GM12878 (cell line): ENCODE measurements at regions not wholly inside any gene's neighbourhood (a gene's known extent, or its start where the extent isn't known, plus 50 kb on each side); places are given as distances from the start of the nearest gene placed in this dataset.

Source experiments
- ATAC-seq: fragments of 200-7000 bp; cut with Tn5 transposase; 3 replicates; pipeline ENCODE4 v1.9.1; 2020; ENCODE audit warnings: mild to moderate bottlenecking, moderate library complexity
- BruUV-seq: library from RNA; stranded (reverse); fragments of 400-500 nt; replicated peaks from 2 replicates; lab custom pipeline; 2021; lab: Mats Ljungman, UMichigan
- CTCF ChIA-PET: fragments of 300-600 bp; sonication (Branson Sonifier 250); formaldehyde crosslinking; extraction: SDS; loops from one replicate; lab custom pipeline; 2021; ENCODE audit warnings: inconsistent platforms; lab: Yijun Ruan, JAX
- POLR2A ChIA-PET: fragments of 350-600 bp; formaldehyde crosslinking; extraction: SDS; loops from one replicate; lab custom pipeline; 2021; ENCODE audit warnings: inconsistent platforms; lab: Charles Lee
- RAD21 ChIA-PET: fragments of 300-600 bp; sonication (Branson Sonifier 250); formaldehyde crosslinking; loops from one replicate; lab custom pipeline; 2023; ENCODE audit warnings: antibody characterized with exemption; ENCODE audit not compliant: unreplicated experiment; lab: Charles Lee
- SMC1A ChIA-PET: fragments of 300-600 bp; sonication (Branson Sonifier 250); formaldehyde crosslinking; loops from one replicate; lab custom pipeline; 2023; ENCODE audit not compliant: unreplicated experiment, uncharacterized antibody; lab: Charles Lee
- DNase-seq: peaks from one replicate; pipeline ENCODE4 v3.0.0-alpha.2; 2011; ENCODE audit warnings: low read depth, low spot score
- FAIRE-seq: peaks from 3 replicates; lab custom pipeline; 2011; peaks lifted over from hg19 to GRCh38; lab: Jason Lieb, UNC
- H2AFZ ChIP-seq: 2 replicates; pipeline ENCODE4 v1.6.0; 2011; ENCODE audit warnings: low read depth, low read length, control low read depth; ENCODE audit not compliant: control insufficient read depth
- H3K27ac ChIP-seq: 2 replicates; pipeline ENCODE4 v1.5.1; 2011; ENCODE audit warnings: control low read depth; ENCODE audit not compliant: control insufficient read depth, insufficient read depth
- H3K27me3 ChIP-seq, 2 experiments: replicated peaks in 1 of 2; 2 replicates each; pipeline versions ENCODE4 v1.6.0 to v1.6.1; 2011; ENCODE audit warnings: low read length in 1 of 2; ENCODE audit not compliant: control insufficient read depth in 2 of 2, insufficient read depth in 2 of 2
- H3K36me3 ChIP-seq, 2 experiments: 2 replicates each; pipeline ENCODE4 v1.5.1; 2011; ENCODE audit warnings: low read length in 1 of 2; ENCODE audit not compliant: control insufficient read depth in 2 of 2, insufficient read depth in 2 of 2
- H3K4me1 ChIP-seq: 2 replicates; pipeline ENCODE4 v1.6.1; 2011; ENCODE audit warnings: mild to moderate bottlenecking, low read length, moderate library complexity, mixed read lengths; ENCODE audit not compliant: control insufficient read depth, insufficient read depth
- H3K4me2 ChIP-seq: 2 replicates; pipeline ENCODE4 v1.6.0; 2011; ENCODE audit warnings: control low read depth; ENCODE audit not compliant: control insufficient read depth, insufficient read depth
- H3K4me3 ChIP-seq: fragments of 200-600 bp; sonication (generic); 2 replicates; pipeline ENCODE4 v1.5.1; 2016
- H3K79me2 ChIP-seq: 2 replicates; pipeline ENCODE4 v1.6.0; 2011; ENCODE audit warnings: low read length; ENCODE audit not compliant: control insufficient read depth, insufficient read depth
- H3K9ac ChIP-seq: 2 replicates; pipeline ENCODE4 v1.8.0; 2011; ENCODE audit warnings: low read length, control low read depth, mixed read lengths; ENCODE audit not compliant: control insufficient read depth, insufficient read depth
- H3K9me3 ChIP-seq: replicated peaks from 3 replicates; pipeline ENCODE4 v1.5.1; 2011; ENCODE audit warnings: mild to moderate bottlenecking, low read length; ENCODE audit not compliant: control insufficient read depth, insufficient read depth
- H4K20me1 ChIP-seq: 2 replicates; pipeline ENCODE4 v1.6.0; 2011; ENCODE audit not compliant: control insufficient read depth, insufficient read depth
- CBFB ChIP-seq: IDR thresholded peaks from 2 replicates; pipeline ENCODE4 v1.6.1; 2016; ENCODE audit warnings: antibody characterized with exemption, low read depth
- ETV6 ChIP-seq, 2 experiments: fragments of 450-650 bp in 1 of 2; IDR thresholded peaks in 1 of 2; conservative IDR thresholded peaks in 1 of 2; 2 replicates each; pipeline ENCODE4 v1.6.1; 2014; ENCODE audit warnings: antibody characterized with exemption in 1 of 2, borderline replicate concordance in 1 of 2, low read depth in 1 of 2, mild to moderate bottlenecking in 1 of 2, moderate library complexity in 1 of 2
- NFIC ChIP-seq: IDR thresholded peaks from 2 replicates; pipeline ENCODE4 v1.6.1; 2012; ENCODE audit warnings: low read depth, mild to moderate bottlenecking, inconsistent platforms, low read length, moderate library complexity
- NFXL1 ChIP-seq: fragments of 450-650 bp; IDR thresholded peaks from 2 replicates; pipeline ENCODE4 v1.6.1; 2017; ENCODE audit warnings: antibody characterized with exemption, mild to moderate bottlenecking, borderline replicate concordance
- POLR2A ChIP-seq: IDR thresholded peaks from 2 replicates; pipeline ENCODE4 v1.6.1; 2011; ENCODE audit warnings: low read depth, mild to moderate bottlenecking, low read length
- POLR2AphosphoS2 ChIP-seq: IDR thresholded peaks from 2 replicates; pipeline ENCODE4 v1.6.1; 2011; ENCODE audit warnings: low read depth, mild to moderate bottlenecking, low read length, improper control_type of control experiment, moderate library complexity
- SIX5 ChIP-seq: IDR thresholded peaks from 2 replicates; pipeline ENCODE4 v1.6.1; 2011; ENCODE audit warnings: mild to moderate bottlenecking, low read depth, low read length, moderate library complexity; ENCODE audit not compliant: severe bottlenecking
- SUPT20H ChIP-seq: IDR thresholded peaks from 2 replicates; pipeline ENCODE4 v1.6.1; 2011; ENCODE audit warnings: low read depth, mild to moderate bottlenecking, low read length, moderate library complexity, borderline replicate concordance; ENCODE audit not compliant: control insufficient read depth
- ZNF622 ChIP-seq: fragments of 450-650 bp; IDR thresholded peaks from 2 replicates; pipeline ENCODE4 v1.6.1; 2017; ENCODE audit warnings: mild to moderate bottlenecking, inconsistent platforms
- ZNF687 ChIP-seq: fragments of 450-650 bp; IDR thresholded peaks from 2 replicates; pipeline ENCODE4 v1.6.1; 2017; ENCODE audit warnings: mild to moderate bottlenecking, moderate library complexity
- ZSCAN29 ChIP-seq: fragments of 450-650 bp; IDR thresholded peaks from 2 replicates; pipeline ENCODE4 v1.6.1; 2017; ENCODE audit warnings: mild to moderate bottlenecking, moderate library complexity
- WGBS: methylation state at CpG from one replicate; pipeline ENCODE4 v1.1.6; 2016; ENCODE audit warnings: low lambda C conversion rate; ENCODE audit not compliant: insufficient replicate concordance, insufficient coverage; ENCODE audit errors: missing lambda C conversion rate; 5-methylcytosine and 5-hydroxymethylcytosine counted together
- in situ Hi-C: fragments of 300-500 bp; cut with MboI; formaldehyde crosslinking; loops from 9 replicates; pipeline ENCODE4 v1.14.3; 2018; ENCODE audit warnings: mixed read lengths
- intact Hi-C: fragments of 100-400 bp; cut with micrococcal nuclease; formaldehyde crosslinking; loops from one replicate; pipeline ENCODE4 v1.14.2; 2022; ENCODE audit not compliant: unreplicated experiment

GRCh38 chr3:178901204-178901603 is 170.4 kb downstream of the ZMAT3 start:
- Histone ChIP-seq H3K27ac (no peak overlapping the region), H3K9me3 (no peaks in the 10 kb centered on the region), H3K4me3 (no peak overlapping the region), H3K9ac (no peak overlapping the region), H3K79me2 (no peaks in the 10 kb centered on the region), H4K20me1 (no peaks in the 10 kb centered on the region), H3K27me3 (no peaks in the 10 kb centered on the region), H2AFZ (no peak overlapping the region), H3K36me3 (no peaks in the 10 kb centered on the region), H3K4me1 (no peaks in the 10 kb centered on the region), H3K4me2 (no peak overlapping the region)
- ChIA-PET POLR2A (no interaction called here), CTCF (no interaction called here), SMC1A (no interaction called here), RAD21 (no interaction called here)
- FAIRE-seq (no peak), ATAC-seq (no peak), DNase-seq (no peak)
- in situ Hi-C loops: no loop called here
- no TSS peak for BruUV-seq
- WGBS: 13% methylated on average over 1 of the region's 1 CpG
- intact Hi-C loops: no loop called here
- TF ChIP-seq NFXL1 (no peak), CBFB (no peak), NFIC (no peak), ZNF687 (no peak), ZSCAN29 (no peak), ETV6 (conservative IDR thresholded peaks at IDR 0.05 in 1 of 2, IDR thresholded peaks at IDR 0.05 in 1 of 2; ENCODE audit: borderline replicate concordance in 1 of 2, low read depth in 1 of 2) (no peak), SUPT20H (no peak), ZNF622 (no peak), POLR2A (no peak), POLR2AphosphoS2 (no peak), SIX5 (no peak)
